D721Med (cell line): ENCODE measurements at regions not wholly inside any gene's neighbourhood (a gene's known extent, or its start where the extent isn't known, plus 50 kb on each side); places are given as distances from the start of the nearest gene placed in this dataset.

ENCODE experiments used
- DNase-seq: peaks from one replicate; pipeline ENCODE4 v3.0.0; 2011; ENCODE audit warnings: low spot score; ENCODE audit not compliant: insufficient read length
- FAIRE-seq: peaks from 2 replicates; lab custom pipeline; 2011; peaks lifted over from hg19 to GRCh38; lab: Jason Lieb, UNC
- TF ChIP-seq, protein P1 (sequence below): IDR thresholded peaks from 2 replicates; pipeline ENCODE4 v1.5.1; 2012; ENCODE audit warnings: mild to moderate bottlenecking, control low read depth; ENCODE audit not compliant: insufficient read depth; ENCODE audit errors: missing control alignments

DNA sequence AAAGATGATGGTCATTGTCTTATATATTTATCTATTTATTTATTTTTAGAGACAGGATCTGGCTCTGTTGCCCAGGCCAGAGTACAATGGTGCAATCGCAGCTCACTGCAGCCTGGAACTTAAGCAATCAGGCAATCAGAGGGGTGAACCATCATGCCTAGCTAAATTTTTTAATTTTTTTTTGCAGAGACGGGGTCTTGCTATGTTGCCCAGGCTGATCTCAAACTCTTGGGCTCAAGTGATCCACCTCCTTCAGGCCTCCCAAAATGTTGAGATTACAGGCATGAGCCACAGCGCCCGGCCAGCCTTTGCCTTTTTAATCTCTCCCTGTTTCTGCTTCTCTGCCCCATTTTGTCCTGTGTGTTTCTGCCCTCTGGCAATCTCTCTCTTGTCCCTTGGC is 102.2 kb downstream of the NCR2 start:
- TF ChIP-seq, protein P1, sequence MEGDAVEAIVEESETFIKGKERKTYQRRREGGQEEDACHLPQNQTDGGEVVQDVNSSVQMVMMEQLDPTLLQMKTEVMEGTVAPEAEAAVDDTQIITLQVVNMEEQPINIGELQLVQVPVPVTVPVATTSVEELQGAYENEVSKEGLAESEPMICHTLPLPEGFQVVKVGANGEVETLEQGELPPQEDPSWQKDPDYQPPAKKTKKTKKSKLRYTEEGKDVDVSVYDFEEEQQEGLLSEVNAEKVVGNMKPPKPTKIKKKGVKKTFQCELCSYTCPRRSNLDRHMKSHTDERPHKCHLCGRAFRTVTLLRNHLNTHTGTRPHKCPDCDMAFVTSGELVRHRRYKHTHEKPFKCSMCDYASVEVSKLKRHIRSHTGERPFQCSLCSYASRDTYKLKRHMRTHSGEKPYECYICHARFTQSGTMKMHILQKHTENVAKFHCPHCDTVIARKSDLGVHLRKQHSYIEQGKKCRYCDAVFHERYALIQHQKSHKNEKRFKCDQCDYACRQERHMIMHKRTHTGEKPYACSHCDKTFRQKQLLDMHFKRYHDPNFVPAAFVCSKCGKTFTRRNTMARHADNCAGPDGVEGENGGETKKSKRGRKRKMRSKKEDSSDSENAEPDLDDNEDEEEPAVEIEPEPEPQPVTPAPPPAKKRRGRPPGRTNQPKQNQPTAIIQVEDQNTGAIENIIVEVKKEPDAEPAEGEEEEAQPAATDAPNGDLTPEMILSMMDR, result no peak
- DNase-seq (no peak), FAIRE-seq (no peak)

DNA sequence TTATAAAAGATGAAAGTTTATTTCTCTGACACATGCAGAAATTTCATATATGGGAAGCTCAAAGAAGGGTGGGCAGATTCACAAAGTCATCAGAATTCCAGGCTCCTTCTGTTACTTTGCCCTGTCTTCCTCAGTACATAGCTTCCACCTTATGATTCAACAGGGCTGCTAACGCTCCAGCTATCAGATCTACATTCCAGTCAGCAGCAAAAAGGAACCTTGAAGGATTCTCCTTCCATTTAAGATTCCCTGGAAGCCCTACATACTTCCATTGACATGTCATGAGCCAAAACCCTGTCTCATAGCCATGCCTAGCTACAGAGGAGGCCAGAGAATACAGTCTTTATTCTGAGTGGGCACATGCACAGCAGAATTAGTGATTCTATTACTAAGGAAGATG is 103.3 kb downstream of the NCR2 start:
- DNase-seq (no peak), FAIRE-seq (no peak)
- TF ChIP-seq, protein P1, result no peak

DNA sequence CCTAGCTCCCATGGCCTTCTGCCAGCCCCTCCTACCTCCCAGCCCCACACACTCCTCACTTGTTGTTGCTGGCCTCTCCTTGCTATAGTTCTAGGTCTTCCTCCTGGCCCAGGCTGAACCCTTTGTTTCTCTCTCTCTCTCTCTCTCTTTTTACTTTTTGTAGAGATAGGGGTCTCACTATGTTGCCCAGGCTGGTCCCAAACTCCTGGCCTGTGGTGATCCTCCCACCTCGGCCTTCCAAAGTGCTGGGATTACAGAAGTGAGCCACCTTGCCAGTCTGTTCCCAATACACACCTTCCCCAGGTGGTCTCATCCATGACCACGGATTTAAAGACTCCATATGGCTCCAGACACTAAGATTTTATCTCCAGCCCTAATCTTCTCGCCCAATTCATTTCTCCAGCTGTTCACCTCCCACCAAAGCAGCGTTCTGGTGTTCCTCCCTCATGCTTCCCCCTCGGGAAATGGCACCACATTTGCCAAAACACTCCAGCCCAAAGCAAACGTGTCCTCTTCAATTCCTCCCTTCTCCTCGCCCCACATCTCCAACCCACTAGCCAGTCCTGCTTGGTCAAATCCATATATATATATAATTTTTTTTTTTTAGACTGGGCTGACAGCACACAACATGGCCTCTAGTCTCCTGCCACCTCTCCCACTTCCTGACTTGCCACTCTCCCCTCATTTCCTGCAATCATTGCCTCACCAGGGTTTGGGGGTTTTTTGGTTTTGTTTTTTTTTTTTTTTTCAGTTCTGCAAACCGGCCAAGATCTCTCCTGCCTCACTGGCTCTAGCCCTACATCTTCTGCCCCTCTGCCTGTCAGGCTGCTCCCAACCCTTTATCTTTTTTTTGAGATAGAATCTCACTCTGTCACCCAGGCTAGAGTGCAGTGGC is 104.4 kb downstream of the NCR2 start:
- no peak for DNase-seq
- no peak for FAIRE-seq
- TF ChIP-seq, protein P1, result no peak

DNA sequence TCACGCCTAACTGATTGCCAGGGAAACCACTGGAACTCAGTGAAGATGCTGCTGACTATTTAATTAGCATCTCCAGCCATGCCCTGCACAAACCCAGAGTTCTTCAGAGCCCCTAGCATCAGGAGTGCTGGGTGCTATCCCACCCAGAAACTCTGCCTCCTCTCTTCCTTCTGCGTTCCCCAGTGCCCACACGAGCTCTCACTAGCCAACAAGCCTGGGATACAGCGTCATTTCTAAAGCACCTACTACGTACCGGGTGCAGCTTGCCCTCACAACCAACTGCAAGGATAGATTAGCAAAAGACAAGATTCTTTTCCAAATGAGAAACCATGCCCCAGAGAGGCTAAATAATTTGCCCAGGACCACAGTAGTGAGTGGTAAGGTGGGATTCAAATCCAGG is 105.2 kb upstream of the FOXP4 start:
- no peak for DNase-seq
- FAIRE-seq, result no peak
- TF ChIP-seq, protein P1, result no peak

DNA sequence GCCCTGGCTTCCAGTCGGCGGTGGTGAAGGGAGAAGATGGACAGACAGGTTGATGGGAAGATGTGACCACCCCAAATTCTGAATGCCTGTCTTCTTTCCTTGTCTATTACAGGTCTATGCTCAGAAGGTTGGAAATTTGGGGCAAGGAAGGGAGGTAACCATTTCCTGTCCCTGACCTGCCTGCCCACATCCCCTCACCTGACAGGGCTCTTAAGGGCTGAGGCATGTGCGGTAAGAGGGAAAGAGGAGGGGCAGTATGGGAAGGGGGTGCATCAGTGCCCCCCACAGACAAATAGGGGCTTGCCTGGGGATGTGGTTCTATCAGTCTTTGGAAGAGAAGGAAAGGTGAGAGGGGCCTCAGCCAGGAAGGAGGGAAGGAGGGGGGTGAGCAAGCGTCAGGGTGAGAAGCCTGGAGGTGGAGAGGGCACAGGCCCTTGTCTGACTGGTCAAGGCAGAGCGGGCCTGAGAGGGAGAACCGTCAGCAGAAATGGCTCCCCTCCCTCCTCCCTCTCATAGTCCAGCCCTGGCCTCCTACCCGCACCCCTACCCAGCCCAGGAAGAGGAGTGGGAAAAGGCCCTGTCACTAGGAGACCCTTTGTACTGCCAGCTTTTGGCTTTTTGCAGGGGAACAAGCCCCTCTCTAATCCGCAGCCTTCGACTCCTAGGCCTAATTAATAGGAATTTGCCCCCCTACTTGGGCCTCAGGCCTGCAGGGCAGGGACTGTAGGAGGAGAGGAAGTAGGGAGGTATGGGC is 104.4 kb upstream of the FOXP4 start:
- TF ChIP-seq, protein P1, result no peak
- DNase-seq (no peak), FAIRE-seq (no peak)

DNA sequence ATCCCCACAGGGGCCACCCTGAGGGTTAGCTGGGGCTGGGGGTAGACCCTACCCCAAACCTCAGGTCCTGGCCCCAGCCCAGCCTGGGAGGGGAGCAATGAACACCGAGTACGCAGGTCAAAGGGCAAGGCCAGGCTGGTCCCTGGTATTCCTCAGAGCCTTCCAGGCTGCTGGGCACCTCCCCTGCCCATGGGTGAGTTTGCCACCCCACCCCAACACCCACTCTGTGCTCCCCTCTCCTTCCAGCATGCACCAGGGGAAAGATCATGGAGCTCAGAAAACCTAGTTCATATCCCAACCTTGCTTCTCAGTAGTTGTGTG is 103.9 kb upstream of the FOXP4 start:
- TF ChIP-seq, protein P1, result no peak
- DNase-seq (no peak), FAIRE-seq (no peak)
